ENCODE measurements at regions not wholly inside any gene's neighbourhood (a gene's known extent, or its start where the extent isn't known, plus 50 kb on each side); places are given as distances from the start of the nearest gene placed in this dataset.

DNA sequence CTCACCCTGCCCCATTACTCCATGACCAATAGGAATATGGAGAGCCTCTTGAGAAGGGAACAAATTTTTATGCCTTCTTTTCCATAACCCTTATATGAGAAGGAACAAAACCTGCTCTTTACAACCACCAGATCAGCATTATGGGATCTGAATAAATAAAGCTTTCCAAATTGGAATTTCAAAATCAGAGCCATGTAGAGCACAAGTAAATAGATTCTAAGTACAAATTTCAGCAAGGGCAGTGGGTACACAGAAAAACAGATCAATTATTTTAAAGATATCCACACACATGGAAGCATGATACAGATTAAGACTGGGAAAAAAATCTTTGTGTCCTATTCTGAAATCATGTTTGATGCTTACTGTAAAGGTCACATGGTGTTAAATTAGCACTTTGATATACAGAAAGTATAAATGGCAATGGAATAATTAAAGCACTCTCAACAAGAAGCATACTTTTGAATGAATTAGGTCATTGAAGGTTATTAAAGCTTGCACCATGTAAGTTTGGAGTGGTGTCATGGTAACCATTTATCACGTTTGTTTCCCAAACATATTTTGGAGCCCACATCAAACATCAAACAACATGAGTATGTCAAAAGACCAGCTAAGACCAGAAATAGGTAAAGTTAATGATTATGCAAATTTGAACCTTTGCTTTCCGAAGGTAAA lies 75.9 kb upstream of the AVPR1A start:
- DNase-seq: no peak

DNA sequence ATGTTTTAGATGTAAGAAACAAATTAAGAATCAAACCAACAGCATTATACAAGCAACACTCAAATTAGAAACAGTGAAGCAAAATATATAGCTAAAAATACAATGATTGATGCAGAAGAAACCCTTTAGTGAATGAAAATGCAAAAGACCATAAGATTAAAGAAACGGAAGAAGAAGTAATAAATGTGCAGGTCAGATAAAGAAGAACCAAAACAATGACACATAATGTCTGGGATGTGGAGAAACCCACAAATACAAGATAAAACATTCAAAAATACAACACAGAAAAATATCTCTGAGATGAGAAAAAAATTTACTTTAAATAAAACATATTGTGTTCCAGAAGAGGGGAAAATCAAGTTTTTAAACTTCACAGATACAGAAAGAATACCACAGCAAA lies 73.4 kb upstream of the AVPR1A start:
- no peak for DNase-seq

DNA sequence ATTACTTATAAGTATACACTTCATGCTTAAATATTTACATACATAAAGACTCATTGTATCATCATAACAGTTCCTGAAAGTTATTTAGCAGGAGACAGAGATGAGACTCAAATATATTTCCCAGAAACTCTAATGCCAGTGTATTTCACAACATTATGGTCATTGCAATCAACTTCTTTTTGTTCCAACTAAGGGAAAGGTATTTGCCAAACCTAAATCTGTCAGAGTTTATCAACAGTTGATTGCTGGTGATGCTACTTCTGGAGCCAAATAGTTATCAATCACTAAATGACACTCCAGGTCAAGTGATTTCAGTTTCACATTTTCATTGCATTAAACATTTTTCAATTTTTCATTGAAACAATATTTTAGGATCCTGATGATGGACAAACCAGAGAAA lies 72.1 kb upstream of the AVPR1A start:
- DNase-seq: no peak

DNA sequence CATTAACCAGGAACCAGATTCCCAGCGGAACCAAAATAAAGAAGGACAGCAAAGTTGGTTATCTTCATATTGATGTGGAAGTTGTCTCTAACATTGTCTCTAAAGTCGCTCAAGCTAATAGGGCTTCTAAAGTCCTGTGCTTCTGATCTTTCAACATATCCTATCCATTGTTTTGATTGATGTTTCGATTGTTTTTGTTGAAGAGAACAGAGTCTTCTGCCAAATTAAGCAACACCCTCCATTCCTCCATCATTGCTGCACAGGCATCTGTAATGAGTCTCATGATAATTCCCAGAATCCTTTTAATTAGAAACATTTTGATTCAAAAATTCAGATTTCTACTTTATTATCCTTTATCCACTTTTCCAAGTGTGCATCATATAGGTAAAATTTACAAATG lies 71.6 kb upstream of the AVPR1A start:
- DNase-seq: no peak

DNA sequence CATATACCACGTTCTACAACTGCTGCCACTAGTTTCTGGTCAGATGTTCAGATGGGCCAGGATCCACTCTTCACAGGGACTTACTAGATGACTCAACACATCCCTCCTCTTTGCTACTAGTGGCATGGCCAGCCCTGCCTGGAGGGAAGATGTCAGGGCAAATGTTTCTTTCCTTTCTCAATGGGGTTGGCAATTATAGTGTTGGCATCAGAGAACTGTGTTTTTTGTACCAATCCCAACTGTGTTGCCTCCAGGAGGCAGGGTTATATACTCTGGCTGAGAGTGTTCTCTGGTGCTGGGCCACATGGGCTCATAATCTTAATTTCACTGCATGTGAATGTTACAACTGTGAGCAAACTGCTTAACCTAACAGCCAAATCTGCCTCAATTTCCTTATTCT lies 69.9 kb upstream of the AVPR1A start:
- no peak for DNase-seq

DNA sequence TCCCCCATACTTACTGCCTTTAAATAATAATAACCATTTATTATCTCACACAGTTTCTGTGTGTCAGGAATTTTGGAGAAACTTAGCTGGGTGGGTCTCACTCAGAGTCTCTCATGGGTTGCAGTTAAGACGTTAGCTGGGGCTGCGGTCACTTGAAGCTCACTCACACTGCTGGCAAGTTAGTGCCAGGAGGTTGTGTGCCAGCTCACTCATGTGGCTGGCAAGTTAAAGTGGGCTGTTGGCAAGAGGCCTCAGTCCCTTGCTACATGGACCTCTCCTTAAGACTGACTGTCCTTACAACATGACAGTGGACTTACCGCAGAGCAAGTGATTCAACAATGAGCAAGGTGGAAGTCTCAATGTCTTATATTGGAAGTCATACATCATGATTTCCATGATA lies 61.3 kb upstream of the AVPR1A start:
- DNase-seq: no peak

DNA sequence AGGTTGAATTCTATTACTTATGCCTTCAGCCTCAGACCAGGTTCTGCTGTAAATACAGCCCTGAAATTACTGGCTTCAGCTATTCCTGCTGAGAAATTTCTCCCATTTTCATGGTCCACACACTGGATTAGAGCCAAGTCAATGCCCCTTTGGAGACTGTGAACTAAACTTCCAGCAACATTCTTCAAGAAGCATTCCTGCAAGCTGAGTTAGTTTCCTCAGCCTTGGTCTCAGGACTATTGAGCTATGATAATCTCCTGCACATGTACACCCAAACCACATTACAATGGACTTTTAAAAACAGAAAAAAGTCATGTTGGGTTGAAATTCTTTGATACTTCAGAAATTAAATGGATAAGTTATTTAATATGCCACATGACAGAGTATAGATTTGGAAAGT lies 58.0 kb upstream of the AVPR1A start:
- DNase-seq: no peak

DNA sequence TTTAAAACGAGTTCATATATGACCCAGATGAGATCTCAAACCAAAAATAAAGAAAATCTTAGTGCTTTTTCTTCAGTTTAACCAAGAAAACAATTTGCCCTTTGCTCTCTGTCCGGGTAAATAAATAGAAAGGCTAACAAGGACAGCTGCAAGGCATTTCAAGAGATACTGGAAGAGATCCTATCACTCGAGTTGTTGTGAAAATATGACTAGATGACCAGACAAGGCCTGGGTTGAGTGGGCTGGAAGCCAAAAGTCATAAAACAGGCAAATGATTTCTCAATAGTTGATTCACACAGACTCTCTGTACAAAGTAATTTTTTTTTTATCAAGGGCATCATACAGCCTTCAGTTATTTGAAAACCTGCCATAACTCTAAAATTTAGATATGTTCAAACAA lies 55.9 kb upstream of the AVPR1A start:
- DNase-seq: peak; percentile 74

DNA sequence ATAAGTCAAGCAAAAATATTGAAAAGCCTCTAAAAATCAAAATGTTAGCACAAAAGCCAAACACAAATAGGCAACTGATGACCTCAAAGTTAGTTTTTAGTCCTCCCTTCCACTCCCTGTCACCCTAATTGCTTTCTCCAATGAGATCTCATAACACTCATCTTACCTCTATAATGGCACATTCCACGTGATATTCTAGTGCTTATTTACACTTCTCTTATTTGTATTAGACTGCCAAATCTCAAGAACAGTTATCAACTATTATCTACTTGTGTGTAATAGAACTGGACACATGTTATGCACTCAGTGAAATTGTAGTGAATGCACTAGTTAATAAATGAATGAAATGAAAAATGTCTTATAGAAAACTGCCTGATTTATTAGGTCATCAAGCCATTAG lies 55.5 kb upstream of the AVPR1A start:
- peak; percentile 48 for DNase-seq

Data from NCI-H1105 (cell line).